Stimulated activated CD8-positive, alpha-beta memory T cell treated with anti-CD3 and anti-CD28 coated beads, Interleukin-7, amount 100 ng/mL, for 48 hours (primary cell): ENCODE measurements at regions not wholly inside any gene's neighbourhood (a gene's known extent, or its start where the extent isn't known, plus 50 kb on each side); places are given as distances from the start of the nearest gene placed in this dataset.
"Not testable (repeated sequence)": the region's sequence is repeated elsewhere in the genome, so short reads cannot be mapped to it uniquely, and the experiment has no call there.

Source experiments
- DNase-seq, 2 donors: peaks; one replicate each; pipeline ENCODE4 v3.0.0-alpha.2; 2020; ENCODE audit warnings: low read depth in 1 of 2; ENCODE audit errors: extremely low read depth in 1 of 2

DNA sequence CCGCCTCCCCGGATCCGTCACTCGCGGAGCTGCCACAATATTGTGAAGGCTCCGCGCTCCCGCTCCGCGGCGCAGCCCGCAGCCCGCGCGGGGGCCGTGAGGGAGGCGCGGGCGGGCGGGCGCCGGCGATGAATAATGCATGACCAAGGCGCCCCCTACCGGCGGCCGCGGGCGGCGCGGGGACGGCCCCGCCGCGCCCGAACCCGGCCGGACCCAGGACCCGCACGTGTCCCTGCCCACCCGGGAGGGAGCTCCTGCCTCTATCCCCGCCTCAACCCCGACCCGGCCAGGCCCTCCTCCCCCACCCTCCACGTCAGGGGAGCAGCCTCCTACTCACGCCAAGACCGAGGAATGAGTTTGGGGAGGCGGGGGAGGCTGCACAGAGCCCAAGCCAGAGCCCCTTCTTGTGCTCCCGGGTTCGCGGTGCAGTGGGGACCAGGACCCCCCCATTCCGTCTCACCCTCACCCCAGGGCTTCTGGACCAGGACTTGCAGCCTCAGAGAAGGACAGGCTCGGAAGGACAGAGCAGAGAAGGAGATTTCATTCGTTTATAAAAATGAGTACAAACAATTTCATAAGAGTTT lies 70.8 kb upstream of the CASZ1 start:
- DNase-seq, result peak in 1 of 2 donors; percentile 13

DNA sequence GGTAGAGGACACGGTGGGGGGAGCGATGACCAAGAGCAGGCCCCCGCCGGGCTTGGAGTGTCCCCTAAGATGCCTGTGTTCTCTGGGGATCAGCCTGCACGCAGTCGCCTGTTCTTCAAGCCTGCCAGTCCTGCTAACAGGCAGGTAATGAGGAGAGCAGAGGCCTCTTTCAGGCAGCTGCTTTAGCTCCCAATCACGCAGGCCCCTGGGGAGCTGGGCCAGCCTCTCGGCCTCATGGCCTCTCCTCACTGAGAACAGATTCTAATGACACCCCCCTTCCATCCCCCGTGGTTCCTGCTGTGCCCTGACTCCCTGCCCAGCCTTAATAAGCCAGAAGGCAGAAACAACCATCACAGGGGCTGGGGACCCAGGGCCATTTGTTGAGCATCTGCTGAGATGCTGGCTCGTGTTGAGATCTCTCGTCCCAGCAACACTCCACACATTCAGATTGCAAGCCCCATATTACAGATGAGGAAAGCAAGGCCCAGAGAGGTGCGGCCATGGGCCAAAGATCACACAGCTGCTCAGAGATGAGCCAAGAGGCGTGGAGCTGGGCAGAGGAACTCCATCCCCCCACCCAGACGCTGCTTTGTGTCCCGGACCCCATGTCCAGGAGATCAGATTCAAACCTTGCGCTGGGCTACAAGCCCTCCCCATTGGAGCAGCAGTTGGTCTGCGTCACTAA lies 71.6 kb upstream of the CASZ1 start:
- DNase-seq, result no peak

GRCh38 chr1:10868599-10868965 lies 72.1 kb upstream of the CASZ1 start:
- no peak for DNase-seq

GRCh38 chr1:10869933-10870332 lies 73.5 kb upstream of the CASZ1 start:
- no peak for DNase-seq

DNA sequence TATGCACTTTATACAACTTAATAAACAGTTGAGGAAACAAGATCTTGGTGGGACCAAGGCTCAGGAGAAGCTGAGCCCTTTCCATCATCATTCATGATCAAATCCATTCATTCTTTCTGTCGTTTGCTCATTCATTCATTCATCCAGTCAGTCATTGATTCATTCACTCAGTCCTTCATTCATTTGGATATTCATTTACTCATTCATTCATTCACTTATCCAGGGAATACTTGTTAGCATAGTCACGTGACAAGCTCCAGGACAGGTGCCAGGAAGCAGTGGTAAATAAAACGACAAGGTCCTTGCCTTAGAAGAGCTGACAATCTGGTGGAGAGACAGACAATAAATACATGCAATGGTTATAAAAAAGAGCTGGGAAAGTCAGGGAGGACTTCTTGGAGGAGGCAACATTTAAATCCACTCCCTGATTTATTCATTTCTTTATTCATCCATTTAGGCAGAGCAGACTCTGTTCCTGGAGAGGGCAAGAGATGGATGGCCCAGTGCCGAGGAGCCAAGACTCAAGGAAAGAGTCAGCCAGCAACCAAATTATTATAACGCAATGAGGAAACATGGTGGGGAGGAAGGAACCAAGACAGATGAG lies 74.1 kb upstream of the CASZ1 start:
- DNase-seq, result no peak

DNA sequence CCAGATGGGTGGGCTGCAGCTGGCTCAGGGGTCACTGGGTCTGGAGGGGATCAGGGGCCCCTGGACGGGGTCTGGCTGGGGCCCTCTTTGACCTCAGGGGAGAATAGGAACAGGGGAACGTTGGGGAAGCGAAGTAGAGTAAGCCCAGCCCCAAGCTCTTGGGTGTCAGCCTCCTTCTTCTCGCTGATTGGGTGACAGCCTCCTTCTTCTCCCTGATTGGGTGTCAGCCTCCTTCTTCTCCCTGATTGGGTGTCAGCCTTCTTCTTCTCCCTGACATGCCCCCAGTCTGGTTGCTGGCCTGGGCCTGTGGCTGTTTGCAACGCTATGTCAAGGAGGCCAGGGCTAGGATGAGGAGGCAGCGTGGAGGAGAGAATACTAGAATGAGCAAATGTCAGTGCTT lies 76.7 kb upstream of the CASZ1 start:
- DNase-seq, result no peak

- no peak for DNase-seq
These were observed 77.9 kb upstream of the CASZ1 start for GRCh38 chr1:10874351-10874750.

DNA sequence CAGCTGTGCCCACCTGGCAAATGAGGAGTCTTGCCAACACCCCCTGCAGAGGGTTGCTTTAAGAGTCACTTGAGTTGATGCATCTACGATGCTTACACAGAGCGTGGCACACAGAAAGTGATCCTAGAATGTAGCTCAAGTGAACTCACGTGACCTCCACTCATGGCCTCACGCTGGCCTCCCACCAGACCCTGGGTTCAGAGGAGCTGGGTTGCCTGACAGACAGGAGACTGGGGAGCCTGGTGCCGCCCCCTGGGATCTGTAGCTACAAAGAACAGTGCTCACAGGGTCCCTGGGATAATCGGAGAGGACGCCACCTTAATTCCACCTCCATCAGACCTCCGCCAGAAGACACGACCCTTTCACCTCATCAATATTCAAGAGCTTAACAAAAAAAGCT lies 81.4 kb upstream of the CASZ1 start:
- DNase-seq, result no peak

DNA sequence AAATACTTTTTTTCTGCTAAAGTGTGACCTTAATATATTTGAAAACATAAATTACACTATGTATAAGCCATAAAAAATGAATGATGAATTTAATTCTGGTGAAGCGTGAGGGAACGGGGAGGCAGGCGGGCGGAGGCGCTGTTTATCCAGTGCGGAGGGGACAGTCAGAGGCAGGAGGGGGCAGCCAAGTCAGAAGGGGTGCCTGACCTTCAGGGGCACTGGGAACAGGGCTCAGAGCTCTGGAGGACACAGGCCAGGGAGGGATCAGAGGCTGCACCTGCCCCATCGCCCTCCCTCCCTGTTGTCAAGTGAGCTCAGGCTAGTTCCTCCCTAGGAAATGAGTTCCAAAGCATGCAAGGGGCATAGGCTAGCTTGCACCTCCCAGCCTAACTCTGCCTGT lies 82.0 kb upstream of the CASZ1 start:
- DNase-seq, result no peak

GRCh38 chr1:10880063-10880462 lies 83.6 kb upstream of the CASZ1 start:
- DNase-seq, result no peak

- no peak for DNase-seq
These were observed 84.6 kb upstream of the CASZ1 start for GRCh38 chr1:10881046-10881445.

DNA sequence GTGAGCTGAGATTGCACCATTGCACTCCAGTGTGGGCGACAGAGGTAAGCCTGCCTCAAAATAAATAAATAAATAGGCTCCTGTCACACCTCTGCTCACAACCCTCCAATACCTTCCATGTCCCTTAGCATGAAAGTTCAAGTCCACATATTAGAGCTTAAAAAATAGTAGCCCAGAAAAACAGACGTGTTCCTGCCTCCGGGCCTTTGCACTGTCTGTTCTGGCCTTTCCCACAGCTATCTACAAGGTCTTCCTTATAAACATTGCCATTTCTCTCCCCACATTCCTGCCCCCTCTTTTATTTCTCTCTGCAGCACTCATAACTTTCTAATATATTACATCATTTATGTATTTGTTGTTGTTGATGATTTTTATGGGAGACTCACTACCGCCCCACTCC lies 85.6 kb upstream of the CASZ1 start:
- DNase-seq, result no peak

DNA sequence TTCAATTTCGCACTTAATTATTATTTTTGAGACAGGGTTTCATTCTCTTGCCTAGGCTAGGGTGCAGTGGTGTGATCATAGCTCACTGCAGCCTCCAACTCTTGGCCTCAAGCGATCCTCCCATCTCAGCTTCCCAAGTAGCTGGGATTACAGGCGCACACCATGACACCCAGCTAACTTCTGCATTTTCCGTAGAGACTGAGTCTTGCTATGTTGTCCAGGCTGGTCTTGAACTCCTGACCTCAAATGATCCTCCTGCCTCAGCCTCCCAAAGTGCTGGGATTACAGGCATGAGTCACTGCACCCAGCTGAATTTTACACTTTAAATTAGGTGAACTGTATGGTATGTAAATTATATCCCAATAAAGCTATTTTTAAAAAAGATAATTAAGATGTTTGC lies 90.6 kb upstream of the CASZ1 start:
- DNase-seq, result not testable (repeated sequence)

GRCh38 chr1:10888291-10888690 lies 91.8 kb upstream of the CASZ1 start:
- no peak for DNase-seq

DNA sequence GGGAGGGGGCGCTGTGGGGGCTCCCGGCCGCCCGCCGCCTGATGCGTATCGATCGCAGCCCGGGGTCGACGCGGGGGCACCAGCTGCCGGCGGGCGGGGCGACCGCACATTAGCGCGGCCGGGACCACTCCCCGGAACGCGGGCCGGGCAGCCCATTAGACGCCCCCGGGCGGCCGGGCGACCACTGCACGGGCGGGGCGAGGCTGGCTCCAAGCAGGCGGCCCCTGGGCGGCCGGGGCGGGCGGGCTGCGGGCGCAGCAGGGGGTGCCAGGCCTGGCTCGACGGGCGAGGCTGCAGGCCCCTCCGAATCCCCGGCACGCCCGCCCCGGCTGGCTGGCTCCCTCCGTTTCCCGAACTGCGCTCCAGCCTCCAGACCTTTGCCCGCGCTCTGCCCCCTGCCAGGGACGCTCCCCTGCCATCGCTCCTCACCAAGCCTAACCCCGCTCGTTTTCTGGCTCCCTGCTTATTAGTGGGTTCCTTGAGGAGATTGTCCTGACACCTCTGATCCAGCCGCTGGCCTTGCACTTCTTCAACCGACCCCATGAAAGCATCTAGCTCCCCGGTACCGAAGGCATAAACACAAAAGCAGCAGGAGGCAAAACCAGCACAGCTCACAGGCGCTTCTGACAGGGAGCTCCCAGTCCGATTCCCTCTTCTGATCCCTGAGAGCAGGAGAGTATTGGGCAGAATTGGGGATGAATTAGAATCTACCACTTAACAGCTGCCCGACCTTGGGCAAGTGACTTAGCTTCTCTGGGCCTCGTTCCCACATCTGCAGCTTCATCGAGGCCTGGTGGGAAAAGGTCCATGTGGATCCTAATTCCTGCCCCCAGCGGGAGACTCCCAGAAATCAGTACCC lies 92.6 kb upstream of the CASZ1 start:
- DNase-seq, result no peak

GRCh38 chr1:10889650-10890353 lies 93.4 kb upstream of the CASZ1 start:
- DNase-seq, result no peak

GRCh38 chr1:10890491-10891071 lies 94.1 kb upstream of the CASZ1 start:
- no peak for DNase-seq

- DNase-seq, result no peak
These were observed 94.6 kb upstream of the CASZ1 start for GRCh38 chr1:10891091-10891490.

- no peak for DNase-seq
These were observed 96.0 kb upstream of the CASZ1 start for GRCh38 chr1:10892138-10893065.

GRCh38 chr1:10895621-10896020 lies 99.2 kb upstream of the CASZ1 start:
- no peak for DNase-seq
